ENCODE measurements at regions not wholly inside any gene's neighbourhood (a gene's known extent, or its start where the extent isn't known, plus 50 kb on each side); places are given as distances from the start of the nearest gene placed in this dataset.

- peaks cover 5% of the 10 kb centered on the region for H3K9me3 Mint-ChIP-seq (ENCODE audit: unreplicated experiment)
- ChIA-PET POLR2A (interaction anchor here (0.7 kb wide), 1 partner anchor 24 kb away, joined by 3 read pairs; no protein-coding TSS in a partner anchor), CTCF (interaction anchor here (1.0 kb wide), 1 partner anchor 152 kb away, joined by 3 read pairs; no protein-coding TSS in a partner anchor)
- no peaks in the 10 kb centered on the region for H3K27me3 Mint-ChIP-seq (ENCODE audit: insufficient read depth, unreplicated experiment)
- TF ChIP-seq, protein P1, sequence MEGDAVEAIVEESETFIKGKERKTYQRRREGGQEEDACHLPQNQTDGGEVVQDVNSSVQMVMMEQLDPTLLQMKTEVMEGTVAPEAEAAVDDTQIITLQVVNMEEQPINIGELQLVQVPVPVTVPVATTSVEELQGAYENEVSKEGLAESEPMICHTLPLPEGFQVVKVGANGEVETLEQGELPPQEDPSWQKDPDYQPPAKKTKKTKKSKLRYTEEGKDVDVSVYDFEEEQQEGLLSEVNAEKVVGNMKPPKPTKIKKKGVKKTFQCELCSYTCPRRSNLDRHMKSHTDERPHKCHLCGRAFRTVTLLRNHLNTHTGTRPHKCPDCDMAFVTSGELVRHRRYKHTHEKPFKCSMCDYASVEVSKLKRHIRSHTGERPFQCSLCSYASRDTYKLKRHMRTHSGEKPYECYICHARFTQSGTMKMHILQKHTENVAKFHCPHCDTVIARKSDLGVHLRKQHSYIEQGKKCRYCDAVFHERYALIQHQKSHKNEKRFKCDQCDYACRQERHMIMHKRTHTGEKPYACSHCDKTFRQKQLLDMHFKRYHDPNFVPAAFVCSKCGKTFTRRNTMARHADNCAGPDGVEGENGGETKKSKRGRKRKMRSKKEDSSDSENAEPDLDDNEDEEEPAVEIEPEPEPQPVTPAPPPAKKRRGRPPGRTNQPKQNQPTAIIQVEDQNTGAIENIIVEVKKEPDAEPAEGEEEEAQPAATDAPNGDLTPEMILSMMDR (IDR thresholded peaks at IDR 0.05; ENCODE audit: unreplicated experiment), result no peak
- no peak overlapping the region for H3K27ac Mint-ChIP-seq (ENCODE audit: low read depth, unreplicated experiment)
- H3K4me3 Mint-ChIP-seq (ENCODE audit: unreplicated experiment), result no peak overlapping the region
- intact Hi-C loops (cut with micrococcal nuclease), result no loop called here
- no TSS peak for BruUV-seq (replicated peaks)
- no peak for DNase-seq (ENCODE audit: unreplicated experiment)
- peaks cover 25% of the 10 kb centered on the region for H3K4me1 Mint-ChIP-seq (ENCODE audit: insufficient read depth, unreplicated experiment)
- H3K36me3 Mint-ChIP-seq (ENCODE audit: insufficient read depth, unreplicated experiment), result no peaks in the 10 kb centered on the region
These were observed 223.3 kb upstream of the KAZN start for GRCh38 chr1:14375226-14375625.

DNA sequence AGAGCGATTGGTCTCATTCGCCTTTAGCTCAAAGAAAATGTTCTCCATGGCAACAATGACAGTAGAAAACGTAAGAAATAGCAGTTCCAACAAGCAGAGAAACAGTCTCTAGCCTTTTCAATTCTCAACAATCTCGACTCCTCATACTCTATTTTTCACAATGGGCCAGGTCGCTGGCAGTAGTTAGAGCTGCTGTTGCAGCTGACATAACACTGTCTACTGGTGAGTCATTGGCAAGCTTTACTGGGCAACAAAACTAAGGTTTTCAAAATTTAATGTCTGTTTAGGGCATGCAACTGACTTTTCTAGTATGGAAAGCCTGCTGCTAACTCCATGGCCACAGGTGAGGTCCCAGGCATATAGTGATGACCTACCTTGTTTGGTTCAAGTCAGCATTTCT is 221.1 kb upstream of the KAZN start:
- Mint-ChIP-seq H3K36me3 (ENCODE audit: insufficient read depth, unreplicated experiment) (no peaks in the 10 kb centered on the region), H3K4me3 (ENCODE audit: unreplicated experiment) (no peak overlapping the region), H3K4me1 (ENCODE audit: insufficient read depth, unreplicated experiment) (peaks cover 13% of the 10 kb centered on the region), H3K27me3 (ENCODE audit: insufficient read depth, unreplicated experiment) (no peaks in the 10 kb centered on the region), H3K9me3 (ENCODE audit: unreplicated experiment) (peaks cover 11% of the 10 kb centered on the region), H3K27ac (ENCODE audit: low read depth, unreplicated experiment) (no peak overlapping the region)
- ChIA-PET POLR2A (interaction anchor here (0.6 to 1.1 kb wide), 2 partner anchors 39 to 144 kb away, joined by 3 to 7 read pairs; no protein-coding TSS in a partner anchor), CTCF (interaction anchor here (1.1 kb wide), 1 partner anchor 37 kb away, joined by 5 read pairs; no protein-coding TSS in a partner anchor)
- peak; percentile 34 for DNase-seq (ENCODE audit: unreplicated experiment)
- no TSS peak for BruUV-seq (replicated peaks)
- intact Hi-C loops (cut with micrococcal nuclease), result no loop called here
- TF ChIP-seq, protein P1 (IDR thresholded peaks at IDR 0.05; ENCODE audit: unreplicated experiment), result no peak

DNA sequence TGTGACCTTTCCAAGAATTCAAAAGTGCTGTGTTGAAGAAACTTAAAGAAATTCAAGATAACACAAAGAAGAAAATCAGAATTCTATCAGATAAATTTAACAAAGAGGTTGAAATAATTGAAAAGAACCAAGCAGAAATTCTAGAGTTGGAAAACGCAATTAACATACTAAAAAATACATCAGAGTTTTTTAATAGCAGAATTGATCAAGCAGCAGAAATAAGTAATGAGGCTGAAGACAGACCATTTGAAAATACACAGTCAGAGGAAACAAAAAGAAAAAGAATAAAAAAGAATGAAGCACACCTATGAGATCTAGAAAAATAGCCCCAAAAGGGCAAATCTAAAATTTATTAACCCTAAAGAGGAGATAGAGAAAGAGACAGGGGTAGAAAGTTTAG is 218.1 kb upstream of the KAZN start:
- no TSS peak for BruUV-seq (replicated peaks)
- ChIA-PET POLR2A (interaction anchor here (0.6 kb wide), 1 partner anchor 28 kb away, joined by 3 read pairs; no protein-coding TSS in a partner anchor), CTCF (no interaction called here)
- intact Hi-C loops (cut with micrococcal nuclease), result no loop called here
- H3K4me1 Mint-ChIP-seq (ENCODE audit: insufficient read depth, unreplicated experiment), result peaks cover 9% of the 10 kb centered on the region
- TF ChIP-seq, protein P1 (IDR thresholded peaks at IDR 0.05; ENCODE audit: unreplicated experiment), result no peak
- no peaks in the 10 kb centered on the region for H3K36me3 Mint-ChIP-seq (ENCODE audit: insufficient read depth, unreplicated experiment)
- H3K4me3 Mint-ChIP-seq (ENCODE audit: unreplicated experiment), result no peak overlapping the region
- H3K27ac Mint-ChIP-seq (ENCODE audit: low read depth, unreplicated experiment), result no peak overlapping the region
- no peak for DNase-seq (ENCODE audit: unreplicated experiment)
- H3K9me3 Mint-ChIP-seq (ENCODE audit: unreplicated experiment), result peaks cover 11% of the 10 kb centered on the region
- no peaks in the 10 kb centered on the region for H3K27me3 Mint-ChIP-seq (ENCODE audit: insufficient read depth, unreplicated experiment)

DNA sequence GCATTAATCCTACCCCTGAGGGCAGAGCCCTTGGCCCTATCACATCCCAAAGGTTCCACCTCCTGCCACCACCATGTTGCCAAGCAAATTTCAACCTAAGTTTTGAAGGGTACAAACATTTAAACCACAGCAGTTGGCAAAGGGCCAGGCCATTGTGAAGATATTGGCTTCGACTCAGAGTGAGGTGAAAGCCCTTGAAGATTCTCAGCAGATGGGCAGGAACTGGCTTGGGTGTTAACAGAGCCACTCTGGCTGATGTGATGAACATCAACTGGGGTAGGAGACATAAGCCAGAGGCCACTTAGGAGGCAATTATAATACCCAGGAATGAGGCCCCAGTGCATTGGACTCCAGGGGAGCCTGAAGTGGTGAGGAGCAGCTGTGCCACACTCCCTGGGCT is 207.7 kb upstream of the KAZN start:
- H3K27me3 Mint-ChIP-seq (ENCODE audit: insufficient read depth, unreplicated experiment), result no peaks in the 10 kb centered on the region

More for the DNA sequence above, 207.7 kb upstream of the KAZN start:
- Mint-ChIP-seq H3K36me3 (ENCODE audit: insufficient read depth, unreplicated experiment) (no peaks in the 10 kb centered on the region), H3K9me3 (ENCODE audit: unreplicated experiment) (peaks cover 6% of the 10 kb centered on the region), H3K4me1 (ENCODE audit: insufficient read depth, unreplicated experiment) (peaks cover 14% of the 10 kb centered on the region), H3K4me3 (ENCODE audit: unreplicated experiment) (no peak overlapping the region), H3K27ac (ENCODE audit: low read depth, unreplicated experiment) (no peak overlapping the region)
- intact Hi-C loops (cut with micrococcal nuclease), result no loop called here
- CTCF ChIA-PET, result no interaction called here
- TF ChIP-seq, protein P1 (IDR thresholded peaks at IDR 0.05; ENCODE audit: unreplicated experiment), result no peak
- no TSS peak for BruUV-seq (replicated peaks)
- DNase-seq (ENCODE audit: unreplicated experiment), result peak; percentile 64
- POLR2A ChIA-PET, result no interaction called here

Measured in MCF 10A (cell line).